HCT116 (cell line): ENCODE measurements at regions not wholly inside any gene's neighbourhood (a gene's known extent, or its start where the extent isn't known, plus 50 kb on each side); places are given as distances from the start of the nearest gene placed in this dataset.

Source experiments
- ATAC-seq: fragments of 200-7000 bp; cut with Tn5 transposase; 2 replicates; pipeline ENCODE4 v1.9.1; 2020; ENCODE audit warnings: mild to moderate bottlenecking, moderate library complexity
- BruUV-seq: library from RNA; stranded (reverse); fragments of 400-500 nt; replicated peaks from 2 replicates; lab custom pipeline; 2021; lab: Mats Ljungman, UMichigan
- CTCF ChIA-PET: fragments of 300-600 bp; sonication (Branson Sonifier 250); formaldehyde crosslinking; loops from one replicate; lab custom pipeline; 2021; ENCODE audit warnings: antibody characterized with exemption; lab: Charles Lee
- POLR2A ChIA-PET: fragments of 300-600, 350-600 bp; sonication (Branson Sonifier 250); formaldehyde crosslinking; loops from one replicate; lab custom pipeline; 2021; ENCODE audit warnings: antibody characterized with exemption; lab: Charles Lee
- RAD21 ChIA-PET, 2 experiments: fragments of 300-600 bp; sonication (Branson Sonifier 250); formaldehyde crosslinking; loops; one replicate each; lab custom pipeline; 2023; ENCODE audit warnings: low total read pairs in 2 of 2; ENCODE audit not compliant: uncharacterized antibody in 2 of 2, unreplicated experiment in 2 of 2, low non-redundant PET in 1 of 2; lab: Charles Lee
- DNase-seq: peaks from one replicate; pipeline ENCODE4 v3.0.0-alpha.2; 2010; ENCODE audit warnings: low read depth, low spot score
- H2AFZ ChIP-seq: fragments of 200-600 bp; shearing (Covaris generic), sonication (generic); 2 replicates; pipeline ENCODE4 v1.6.1; 2017; ENCODE audit warnings: low read depth, mixed run types, mixed read lengths, antibody characterized with exemption, low read length; ENCODE audit not compliant: poor library complexity, severe bottlenecking
- H3K27ac ChIP-seq: 2 replicates; pipeline ENCODE4 v1.5.1; 2012; ENCODE audit warnings: low read depth, low read length
- H3K27me3 ChIP-seq: fragments of 200-600 bp; sonication (generic); 2 replicates; pipeline ENCODE4 v1.6.1; 2016; ENCODE audit warnings: mixed run types, low read length, mixed read lengths; ENCODE audit not compliant: insufficient read depth
- H3K36me3 ChIP-seq, 2 experiments: fragments of 200-500 bp in 1 of 2; fragments of 200-600 bp in 1 of 2; sonication (Bioruptor generic) in 1 of 2; sonication (generic) in 1 of 2; 2 replicates each; pipeline versions ENCODE4 v1.5.1 to v1.6.1; 2014 to 2016; ENCODE audit warnings: low read length in 2 of 2, inconsistent platforms in 1 of 2, mixed read lengths in 1 of 2, mixed run types in 1 of 2; ENCODE audit not compliant: insufficient read depth in 2 of 2, control insufficient read depth in 1 of 2
- H3K4me1 ChIP-seq, 2 experiments: fragments of 200-600 bp in 1 of 2; sonication (generic) in 1 of 2; 2 replicates each; pipeline versions ENCODE4 v1.5.1 to v1.6.1; 2012 to 2017; ENCODE audit warnings: low read length in 2 of 2, inconsistent platforms in 1 of 2, mild to moderate bottlenecking in 1 of 2, mixed read lengths in 1 of 2, mixed run types in 1 of 2, moderate library complexity in 1 of 2; ENCODE audit not compliant: insufficient read depth in 2 of 2, control insufficient read depth in 1 of 2
- H3K4me2 ChIP-seq: fragments of 200-600 bp; sonication (generic); 2 replicates; pipeline ENCODE4 v1.6.1; 2017; ENCODE audit warnings: mixed run types, low read length, mixed read lengths
- H3K4me3 ChIP-seq, 2 experiments: fragments of 200-600 bp in 1 of 2; sonication (generic) in 1 of 2; replicated peaks in 1 of 2; 2 replicates each; pipeline ENCODE4 v1.5.1; 2011 to 2016; ENCODE audit warnings: low read length in 2 of 2, control low read depth in 1 of 2, low read depth in 1 of 2, mild to moderate bottlenecking in 1 of 2, mixed read lengths in 1 of 2, mixed run types in 1 of 2
- H3K79me2 ChIP-seq: fragments of 200-600 bp; sonication (generic); 2 replicates; pipeline ENCODE4 v1.6.1; 2017; ENCODE audit warnings: mild to moderate bottlenecking, mixed run types, low read length, moderate library complexity, mixed read lengths; ENCODE audit not compliant: insufficient read depth
- H3K9ac ChIP-seq: fragments of 200-600 bp; sonication (generic); 2 replicates; pipeline ENCODE4 v1.6.1; 2016; ENCODE audit warnings: low read length, mixed read lengths
- H3K9me2 ChIP-seq: fragments of 200-600 bp; sonication (generic), shearing (Covaris generic); 2 replicates; pipeline ENCODE4 v1.6.1; 2017; ENCODE audit warnings: mixed run types, mild to moderate bottlenecking, moderate library complexity; ENCODE audit not compliant: insufficient read depth
- H3K9me3 ChIP-seq, 2 experiments: fragments of 200-500 bp in 1 of 2; fragments of 200-600 bp in 1 of 2; sonication (Bioruptor generic) in 1 of 2; sonication (generic) in 1 of 2; 2 replicates each; pipeline ENCODE4 v1.6.1; 2014 to 2017; ENCODE audit warnings: low read length in 2 of 2, mixed read lengths in 2 of 2, inconsistent platforms in 1 of 2, low read depth in 1 of 2, mild to moderate bottlenecking in 1 of 2, mixed run types in 1 of 2, moderate library complexity in 1 of 2; ENCODE audit not compliant: control insufficient read depth in 1 of 2, insufficient read depth in 1 of 2
- H4K20me1 ChIP-seq: fragments of 200-600 bp; sonication (generic), shearing (Covaris generic); 2 replicates; pipeline ENCODE4 v1.6.1; 2017; ENCODE audit warnings: mixed run types, mild to moderate bottlenecking, moderate library complexity; ENCODE audit not compliant: insufficient read depth
- CBX3 ChIP-seq: IDR thresholded peaks from 2 replicates; pipeline ENCODE4 v1.6.1; 2012; ENCODE audit warnings: low read depth
- EGR1 ChIP-seq: IDR thresholded peaks from 2 replicates; pipeline ENCODE4 v1.6.1; 2012; ENCODE audit warnings: low read depth
- FOSL1 ChIP-seq: IDR thresholded peaks from 2 replicates; pipeline ENCODE4 v1.6.1; 2012; ENCODE audit warnings: low read depth
- POLR2AphosphoS5 ChIP-seq: IDR thresholded peaks from 2 replicates; pipeline ENCODE4 v1.6.1; 2011; ENCODE audit warnings: mild to moderate bottlenecking, low read depth, low read length, moderate library complexity
- SP1 ChIP-seq: IDR thresholded peaks from 2 replicates; pipeline ENCODE4 v1.6.1; 2012; ENCODE audit warnings: low read depth
- SRF ChIP-seq: IDR thresholded peaks from 2 replicates; pipeline ENCODE4 v1.6.1; 2012; ENCODE audit warnings: low read depth
- TCF7L2 ChIP-seq: IDR thresholded peaks from 2 replicates; pipeline ENCODE4 v1.7.0; 2011; ENCODE audit warnings: borderline replicate concordance, inconsistent platforms; ENCODE audit not compliant: insufficient read depth, insufficient read length; ENCODE audit errors: extremely low read depth
- YY1 ChIP-seq: IDR thresholded peaks from 2 replicates; pipeline ENCODE4 v1.6.1; 2011; ENCODE audit warnings: low read length, low read depth, moderate library complexity, mild to moderate bottlenecking; ENCODE audit not compliant: insufficient replicate concordance; ENCODE audit errors: extremely low read depth
- ZFX ChIP-seq: fragments of 450-650 bp; IDR thresholded peaks from 2 replicates; pipeline ENCODE4 v1.6.1; 2017
- intact Hi-C: fragments of 100-400 bp; cut with micrococcal nuclease; formaldehyde crosslinking; loops from 2 replicates; pipeline ENCODE4 v1.10.0; 2022

DNA sequence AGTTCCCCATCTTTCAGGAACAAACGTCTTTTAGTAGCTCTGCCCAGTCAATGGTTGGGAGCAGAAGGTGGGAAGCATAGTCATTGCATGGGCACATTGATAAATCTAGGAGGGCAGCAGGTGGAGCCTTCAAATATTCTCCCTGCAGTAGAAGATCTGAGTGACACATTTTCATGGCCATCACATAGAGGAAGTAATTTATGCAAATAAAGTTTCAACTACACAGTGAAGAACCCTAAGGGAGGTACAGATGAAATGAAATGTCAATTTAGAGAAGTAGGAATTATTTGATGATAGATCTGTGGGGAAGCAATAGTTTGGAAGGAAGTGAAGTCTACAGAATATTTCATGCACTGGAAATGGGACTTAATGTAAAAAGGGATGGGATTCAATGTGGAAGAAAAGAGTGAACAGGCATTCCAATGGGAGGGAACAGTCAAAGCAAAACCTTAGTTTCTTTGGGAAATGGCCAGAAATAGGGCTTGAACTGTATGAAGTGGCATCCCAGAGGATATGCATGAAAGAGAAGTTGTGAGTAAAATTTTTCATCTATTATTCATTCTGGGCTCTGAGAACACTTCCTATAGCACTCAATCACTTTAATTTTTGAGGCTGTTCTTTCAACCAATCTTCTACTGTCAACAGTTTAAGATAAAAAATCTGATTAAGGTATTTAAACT is 256.2 kb upstream of the LUZP2 start:
- TF ChIP-seq CBX3 (no peak), POLR2AphosphoS5 (no peak), SRF (no peak), EGR1 (no peak), YY1 (no peak), TCF7L2 (no peak)
- Histone ChIP-seq H3K27me3 (no peaks in the 10 kb centered on the region), H3K4me1 (no peaks in the 10 kb centered on the region), H3K27ac (no peak overlapping the region), H3K9me3 (peaks cover 12 to 18% of the 10 kb centered on the region in 2 experiments; a peak in 3 of 4 replicates), H2AFZ (no peak overlapping the region), H3K9me2 (no peaks in the 10 kb centered on the region), H3K36me3 (no peaks in the 10 kb centered on the region), H4K20me1 (no peaks in the 10 kb centered on the region), H3K79me2 (no peaks in the 10 kb centered on the region), H3K9ac (no peak overlapping the region), H3K4me3 (no peak overlapping the region), H3K4me2 (no peak overlapping the region)
- no peak for DNase-seq
- intact Hi-C loops, result no loop called here
- CTCF ChIA-PET, result no interaction called here
- no peak for ATAC-seq
- no TSS peak for BruUV-seq
- RAD21 ChIA-PET, result no interaction called here
- POLR2A ChIA-PET, result no interaction called here

DNA sequence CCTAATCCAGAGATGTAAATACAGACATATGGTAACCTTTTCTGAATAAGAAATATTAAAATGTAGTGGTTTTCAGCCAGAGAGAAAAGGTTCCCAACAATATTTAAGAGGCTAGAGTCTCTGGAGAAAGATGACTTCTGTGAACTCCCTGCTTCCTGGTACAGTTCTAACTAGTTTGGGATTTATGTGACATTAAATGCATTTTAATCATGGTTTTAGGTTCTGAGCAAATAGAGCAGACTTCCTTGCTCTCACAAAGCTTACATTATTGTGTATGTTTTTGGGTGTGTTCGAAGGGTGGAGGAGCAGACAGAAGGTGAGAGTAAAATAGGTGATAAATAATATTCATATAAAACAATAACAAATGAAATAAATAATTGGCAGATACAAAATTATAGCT is 250.1 kb upstream of the LUZP2 start:
- Histone ChIP-seq H3K4me3 (no peak overlapping the region), H3K27ac (no peak overlapping the region), H3K36me3 (no peaks in the 10 kb centered on the region), H4K20me1 (no peaks in the 10 kb centered on the region), H2AFZ (no peak overlapping the region), H3K4me2 (no peak overlapping the region), H3K27me3 (no peaks in the 10 kb centered on the region), H3K9me2 (no peaks in the 10 kb centered on the region), H3K4me1 (no peaks in the 10 kb centered on the region), H3K9ac (no peak overlapping the region), H3K9me3 (peaks cover 0 to 6% of the 10 kb centered on the region in 2 experiments; a peak in 3 of 4 replicates), H3K79me2 (no peaks in the 10 kb centered on the region)
- intact Hi-C loops, result no loop called here
- TF ChIP-seq YY1, result no peak
- no peak for TF ChIP-seq ZFX
- TF ChIP-seq SP1, result no peak
- no peak for TF ChIP-seq FOSL1
- ATAC-seq, result no peak
- ChIA-PET RAD21 (no interaction called here), POLR2A (no interaction called here), CTCF (no interaction called here)
- DNase-seq, result no peak
- BruUV-seq, result no TSS peak
